B cell (primary cell): ENCODE measurements at regions not wholly inside any gene's neighbourhood (a gene's known extent, or its start where the extent isn't known, plus 50 kb on each side); places are given as distances from the start of the nearest gene placed in this dataset.
"Not testable (repeated sequence)": the region's sequence is repeated elsewhere in the genome, so short reads cannot be mapped to it uniquely, and the experiment has no call there.

Experiments
- ATAC-seq: fragments of 200-7000 bp; cut with Tn5 transposase; one replicate; pipeline ENCODE4 v1.10.0; 2021; ENCODE audit warnings: low read depth, mild to moderate bottlenecking, moderate number of reproducible peaks, moderate library complexity
- CTCF ChIA-PET: fragments of 350-600 bp; sonication (Branson Sonifier 250); formaldehyde crosslinking; loops from one replicate; lab custom pipeline; 2021; ENCODE audit warnings: antibody characterized with exemption, inconsistent platforms; lab: Charles Lee
- POLR2A ChIA-PET: fragments of 350-600 bp; sonication (Branson Sonifier 250); formaldehyde crosslinking; loops from one replicate; lab custom pipeline; 2021; ENCODE audit warnings: antibody characterized with exemption; lab: Charles Lee
- DNase-seq: peaks from one replicate; pipeline ENCODE4 v3.0.0; 2013
- H2AFZ ChIP-seq: 2 replicates; pipeline ENCODE4 v1.6.1; 2012; ENCODE audit warnings: mild to moderate bottlenecking, low read depth, low read length; ENCODE audit not compliant: insufficient read depth, poor library complexity, severe bottlenecking
- H3K27ac ChIP-seq, 2 donors: 1 replicate in 1 of 2; 2 replicates in 1 of 2; pipeline ENCODE4 v1.5.1; 2012 to 2013; ENCODE audit warnings: low read length in 2 of 2, mild to moderate bottlenecking in 2 of 2, moderate library complexity in 1 of 2
- H3K27me3 ChIP-seq, 4 experiments: fragments of 200-600 bp in 1 of 4; sonication (generic) in 1 of 4; replicated peaks in 1 of 4; 1 replicate in 2 of 4; 2 replicates in 2 of 4; pipeline versions ENCODE4 v1.6.1 to v1.7.0; 2013 to 2016; ENCODE audit warnings: low read length in 3 of 4, mild to moderate bottlenecking in 2 of 4, mixed read lengths in 1 of 4, moderate library complexity in 1 of 4; ENCODE audit not compliant: insufficient read depth in 4 of 4, control insufficient read depth in 3 of 4; ENCODE audit errors: control extremely low read depth in 1 of 4
- H3K36me3 ChIP-seq, 2 experiments: replicated peaks in 1 of 2; 1 replicate in 1 of 2; 2 replicates in 1 of 2; pipeline versions ENCODE4 v1.6.1 to v1.7.1; 2013; ENCODE audit warnings: low read length in 1 of 2; ENCODE audit not compliant: insufficient read depth in 2 of 2, control insufficient read depth in 1 of 2; ENCODE audit errors: control extremely low read depth in 1 of 2, extremely low read depth in 1 of 2
- H3K4me1 ChIP-seq, 2 donors: fragments of 200-600 bp in 1 of 2; sonication (generic) in 1 of 2; 1 replicate in 1 of 2; 2 replicates in 1 of 2; pipeline versions ENCODE4 v1.5.1 to v1.6.1; 2013 to 2017; ENCODE audit warnings: low read length in 2 of 2; ENCODE audit not compliant: control insufficient read depth in 2 of 2, insufficient read depth in 2 of 2
- H3K4me2 ChIP-seq: replicated peaks from 2 replicates; pipeline ENCODE3; 2012; ENCODE audit warnings: mild to moderate bottlenecking, low read depth, low read length; ENCODE audit not compliant: poor library complexity, severe bottlenecking
- H3K4me3 ChIP-seq, 5 experiments: fragments of 200-600 bp in 1 of 5; sonication (generic) in 1 of 5; 1 replicate in 3 of 5; 2 replicates in 2 of 5; pipeline versions ENCODE4 v1.5.1 to v1.7.0; 2011 to 2016; ENCODE audit warnings: low read length in 4 of 5, mild to moderate bottlenecking in 4 of 5, low read depth in 2 of 5, control low read depth in 1 of 5, moderate library complexity in 1 of 5; ENCODE audit not compliant: insufficient read depth in 1 of 5; ENCODE audit errors: control extremely low read depth in 1 of 5, extremely low read depth in 1 of 5
- H3K79me2 ChIP-seq: fragments of 200-600 bp; sonication (generic); one replicate; pipeline ENCODE4 v1.6.0; 2016; ENCODE audit warnings: low read length; ENCODE audit not compliant: control insufficient read depth, insufficient read depth
- H3K9ac ChIP-seq: fragments of 200-600 bp; sonication (generic); 2 replicates; pipeline ENCODE4 v1.6.1; 2017; ENCODE audit warnings: mild to moderate bottlenecking, low read length, moderate library complexity
- H3K9me3 ChIP-seq, 3 donors: one replicate each; pipeline versions ENCODE4 v1.6.1 to v1.7.1; 2013; ENCODE audit warnings: low read length in 2 of 3; ENCODE audit not compliant: control insufficient read depth in 2 of 3, insufficient read depth in 1 of 3; ENCODE audit errors: control extremely low read depth in 1 of 3
- H4K20me1 ChIP-seq: 2 replicates; pipeline ENCODE4 v1.6.0; 2012; ENCODE audit warnings: mild to moderate bottlenecking, low read length; ENCODE audit not compliant: insufficient read depth, control insufficient read depth, poor library complexity, severe bottlenecking
- H3K27ac Mint-ChIP-seq: one replicate; pipeline ENCODE4 v1.8.0; 2021; ENCODE audit warnings: mixed read lengths
- H3K27me3 Mint-ChIP-seq: one replicate; pipeline ENCODE4 v1.8.0; 2021; ENCODE audit warnings: mixed read lengths
- H3K4me1 Mint-ChIP-seq: one replicate; pipeline ENCODE4 v1.8.0; 2021; ENCODE audit warnings: mixed read lengths
- H3K4me3 Mint-ChIP-seq: one replicate; pipeline ENCODE4 v1.8.0; 2021; ENCODE audit warnings: mixed read lengths
- H3K9me3 Mint-ChIP-seq: one replicate; pipeline ENCODE4 v1.8.0; 2022; ENCODE audit warnings: mixed read lengths; ENCODE audit not compliant: insufficient read depth
- CTCF ChIP-seq: fragments of 200-600 bp; IDR thresholded peaks from one replicate; pipeline ENCODE4 v1.8.0; 2022; ENCODE audit warnings: antibody characterized with exemption, mild to moderate bottlenecking
- EZH2 ChIP-seq: IDR thresholded peaks from 2 replicates; pipeline ENCODE4 v1.6.1; 2012; ENCODE audit warnings: borderline replicate concordance, low read depth, mild to moderate bottlenecking, moderate library complexity, low read length; ENCODE audit not compliant: insufficient read depth, poor library complexity, severe bottlenecking
- WGBS: methylation state at CpG from one replicate; pipeline ENCODE4 v1.1.5; 2013; ENCODE audit warnings: missing lambda C conversion rate; ENCODE audit not compliant: insufficient coverage; 5-methylcytosine and 5-hydroxymethylcytosine counted together
- intact Hi-C: fragments of 100-400 bp; cut with micrococcal nuclease; formaldehyde crosslinking; loops from one replicate; pipeline ENCODE4 v1.10.0; 2022

DNA sequence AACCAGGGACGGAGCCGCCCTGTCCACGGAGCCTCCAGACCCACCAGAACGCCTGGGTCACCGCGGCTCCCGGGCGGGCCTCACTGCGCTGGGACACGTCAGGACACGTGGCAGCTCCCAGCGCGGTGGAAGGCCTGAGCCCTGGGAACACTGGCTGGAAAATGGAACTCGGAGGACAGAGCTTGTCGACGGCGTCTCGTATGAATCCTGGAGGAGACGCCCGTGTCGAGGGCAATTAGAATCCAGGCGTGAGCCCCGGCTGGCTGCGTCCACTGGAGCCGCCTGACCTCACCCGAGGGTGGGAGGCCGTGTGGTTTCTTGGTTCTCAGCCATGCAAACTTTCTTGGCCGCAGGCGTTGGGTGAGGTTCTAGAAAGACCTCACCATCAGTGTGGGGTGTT, 173.9 kb downstream of the LAT start:
- Mint-ChIP-seq H3K9me3 (no peaks in the 10 kb centered on the region), H3K27me3 (no peaks in the 10 kb centered on the region), H3K27ac (no peak overlapping the region), H3K4me1 (no peaks in the 10 kb centered on the region), H3K4me3 (no peak overlapping the region)
- TF ChIP-seq EZH2: no peak
- no peak for TF ChIP-seq CTCF
- Histone ChIP-seq H3K36me3 (no peaks in the 10 kb centered on the region), H2AFZ (no peak overlapping the region), H3K4me3 (no peak overlapping the region), H3K9me3 (peaks cover 0 to 2% (median 0%) of the 10 kb centered on the region in 3 donors), H3K4me2 (no peak overlapping the region), H3K27ac (no peak overlapping the region), H3K4me1 (no peaks in the 10 kb centered on the region), H3K27me3 (no peaks in the 10 kb centered on the region), H3K79me2 (no peaks in the 10 kb centered on the region), H3K9ac (no peak overlapping the region), H4K20me1 (no peaks in the 10 kb centered on the region)
- 97% methylated on average over 29 of the region's 29 CpGs for WGBS
- no peak for DNase-seq
- intact Hi-C loops: no loop called here
- POLR2A ChIA-PET: no interaction called here
- CTCF ChIA-PET: no interaction called here
- no peak for ATAC-seq

DNA sequence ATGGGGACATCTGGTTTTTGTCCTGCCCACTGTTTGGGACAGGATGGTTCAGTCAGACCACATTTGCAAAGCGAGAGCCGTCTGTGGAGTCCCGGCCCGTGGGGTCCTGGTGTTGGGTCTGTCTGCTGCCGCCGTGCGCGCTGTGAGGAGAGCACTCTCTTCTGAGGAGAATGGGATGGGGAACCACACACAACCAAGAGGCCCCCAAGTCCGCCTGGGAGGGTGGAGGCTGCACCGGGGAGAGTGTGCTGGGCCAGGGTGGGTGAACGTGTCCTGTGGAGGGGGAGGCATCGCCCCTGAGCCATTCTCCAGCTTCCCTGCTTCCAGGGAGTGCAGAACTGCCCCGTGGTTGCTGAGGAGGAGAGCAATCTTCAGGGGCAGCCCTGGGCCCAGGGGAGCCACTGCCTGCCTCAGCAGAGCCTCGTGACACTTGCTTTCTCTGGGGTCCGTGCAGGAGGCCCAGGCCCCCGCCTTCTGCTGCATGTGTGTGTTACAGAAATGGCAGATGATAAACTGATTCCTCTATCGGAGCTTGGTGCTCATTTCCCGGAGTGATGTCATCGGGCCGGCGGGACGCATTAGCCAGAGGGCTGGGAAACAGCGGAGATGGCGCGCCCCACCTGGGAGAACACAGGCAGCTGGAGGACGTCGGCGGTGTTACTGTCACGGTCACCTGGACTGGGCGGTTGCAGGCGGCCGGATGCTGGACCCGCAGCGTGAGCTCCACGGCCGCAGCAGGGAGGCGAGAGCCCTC, 173.4 kb downstream of the LAT start:
- H3K36me3 ChIP-seq, H3K4me2 ChIP-seq, H3K27ac ChIP-seq, H3K27ac Mint-ChIP-seq, H3K4me1 Mint-ChIP-seq, intact Hi-C loops, POLR2A ChIA-PET, H4K20me1 ChIP-seq, H3K27me3 Mint-ChIP-seq, CTCF ChIA-PET, H2AFZ ChIP-seq, ATAC-seq, H3K4me3 Mint-ChIP-seq, H3K4me3 ChIP-seq, H3K9me3 ChIP-seq, H3K9me3 Mint-ChIP-seq, H3K4me1 ChIP-seq, H3K79me2 ChIP-seq, H3K27me3 ChIP-seq, H3K9ac ChIP-seq, DNase-seq: not testable (repeated sequence)
- 95% methylated on average over 31 of the region's 37 CpGs for whole genome bisulfite sequencing

GRCh38 chr16:29157051-29157923, 172.4 kb downstream of the LAT start:
- H2AFZ ChIP-seq, H3K27me3 Mint-ChIP-seq, H3K4me3 Mint-ChIP-seq, CTCF ChIA-PET, H3K9ac ChIP-seq, H3K4me1 ChIP-seq, H3K4me2 ChIP-seq, ATAC-seq, H3K27ac Mint-ChIP-seq, H3K9me3 ChIP-seq, POLR2A ChIA-PET, intact Hi-C loops, H3K9me3 Mint-ChIP-seq, H4K20me1 ChIP-seq, H3K27me3 ChIP-seq, H3K36me3 ChIP-seq, H3K27ac ChIP-seq, H3K4me1 Mint-ChIP-seq, H3K79me2 ChIP-seq, DNase-seq: not testable (repeated sequence)
- 60% methylated on average over 15 of the region's 22 CpGs for WGBS
- peak overlapping the region in 1 of 5 experiments; percentile 30 for H3K4me3 ChIP-seq
